Fibroblast of lung (primary cell): ENCODE measurements at regions not wholly inside any gene's neighbourhood (a gene's known extent, or its start where the extent isn't known, plus 50 kb on each side); places are given as distances from the start of the nearest gene placed in this dataset.

Source experiments
- DNase-seq, 2 donors: peaks; one replicate each; pipeline versions ENCODE4 v3.0.0 to v3.0.0-alpha.2; 2010; ENCODE audit warnings: low read depth in 2 of 2
- H2AFZ ChIP-seq: 2 replicates; pipeline ENCODE4 v1.5.1; 2012; ENCODE audit warnings: low read length, control low read depth, inconsistent platforms
- H3K27ac ChIP-seq: 2 replicates; pipeline ENCODE4 v1.5.1; 2011; ENCODE audit warnings: low read length, control low read depth; ENCODE audit not compliant: insufficient read depth
- H3K27me3 ChIP-seq: 2 replicates; pipeline ENCODE4 v1.5.1; 2011; ENCODE audit warnings: mild to moderate bottlenecking, low read length; ENCODE audit not compliant: control insufficient read depth, insufficient read depth
- H3K36me3 ChIP-seq: 2 replicates; pipeline ENCODE4 v1.5.1; 2011; ENCODE audit warnings: low read length; ENCODE audit not compliant: control insufficient read depth, insufficient read depth
- H3K4me1 ChIP-seq: 2 replicates; pipeline ENCODE4 v1.5.1; 2011; ENCODE audit warnings: low read length; ENCODE audit not compliant: control insufficient read depth, insufficient read depth; ENCODE audit errors: extremely low read depth
- H3K4me2 ChIP-seq: 2 replicates; pipeline ENCODE4 v1.5.1; 2011; ENCODE audit warnings: low read length, control low read depth; ENCODE audit not compliant: insufficient read depth; ENCODE audit errors: extremely low read depth
- H3K4me3 ChIP-seq, 4 experiments: fragments of 200-600 bp in 1 of 4; sonication (generic) in 1 of 4; replicated peaks in 1 of 4; 2 replicates each; pipeline ENCODE4 v1.5.1; 2011 to 2016; ENCODE audit warnings: low read length in 4 of 4, low read depth in 3 of 4, mild to moderate bottlenecking in 3 of 4, control low read depth in 2 of 4, inconsistent platforms in 1 of 4, mixed read lengths in 1 of 4; ENCODE audit not compliant: insufficient read depth in 1 of 4; ENCODE audit errors: control extremely low read depth in 1 of 4
- H3K79me2 ChIP-seq: 2 replicates; pipeline ENCODE4 v1.5.1; 2012; ENCODE audit warnings: mild to moderate bottlenecking, low read length, inconsistent platforms; ENCODE audit not compliant: control insufficient read depth, insufficient read depth
- H3K9ac ChIP-seq: 2 replicates; pipeline ENCODE4 v1.5.1; 2011; ENCODE audit warnings: mild to moderate bottlenecking, low read length, control low read depth; ENCODE audit not compliant: insufficient read depth
- H3K9me3 ChIP-seq: 2 replicates; pipeline ENCODE4 v1.5.1; 2012; ENCODE audit warnings: low read depth, low read length; ENCODE audit not compliant: control insufficient read depth, insufficient read depth
- H4K20me1 ChIP-seq: 2 replicates; pipeline ENCODE4 v1.5.1; 2011; ENCODE audit warnings: low read length; ENCODE audit not compliant: control insufficient read depth, insufficient read depth; ENCODE audit errors: extremely low read depth
- EZH2 ChIP-seq: IDR thresholded peaks from 2 replicates; pipeline ENCODE4 v1.5.1; 2012; ENCODE audit warnings: low read length, control low read depth, mild to moderate bottlenecking; ENCODE audit errors: missing control alignments
- TF ChIP-seq, protein P1 (sequence below), 2 donors: IDR thresholded peaks in 1 of 2; conservative IDR thresholded peaks in 1 of 2; 1 replicate in 1 of 2; 2 replicates in 1 of 2; pipeline ENCODE4 v1.5.1; 2011 to 2012; ENCODE audit warnings: low read length in 2 of 2, control low read depth in 1 of 2, inconsistent platforms in 1 of 2, low read depth in 1 of 2, mild to moderate bottlenecking in 1 of 2

GRCh38 chr5:173800340-173800739 lies 87.8 kb upstream of the CPEB4 start:
- Histone ChIP-seq H3K36me3 (no peaks in the 10 kb centered on the region), H3K4me1 (no peaks in the 10 kb centered on the region)
- peak in 1 of 2 donors; percentile 24 for DNase-seq

DNA sequence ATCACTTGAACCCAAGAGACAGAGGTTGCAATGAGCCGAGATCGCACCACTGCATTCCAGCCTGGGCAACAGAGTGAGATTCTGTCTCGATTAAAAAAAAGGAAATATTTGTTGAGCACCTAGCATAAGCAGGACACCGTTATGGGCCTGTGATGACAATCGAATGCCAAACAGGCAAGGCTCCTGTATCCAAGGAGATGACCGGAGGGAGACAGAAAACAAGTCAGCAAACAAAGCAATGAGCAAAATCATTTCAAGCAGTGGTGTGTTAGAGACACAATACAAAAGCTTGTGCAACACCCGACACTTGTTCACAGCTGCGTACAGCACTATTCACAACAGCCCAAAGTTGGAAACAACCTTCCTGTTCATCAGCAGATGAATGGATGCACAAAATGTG lies 87.1 kb upstream of the CPEB4 start:
- TF ChIP-seq EZH2: no peak
- TF ChIP-seq, protein P1, sequence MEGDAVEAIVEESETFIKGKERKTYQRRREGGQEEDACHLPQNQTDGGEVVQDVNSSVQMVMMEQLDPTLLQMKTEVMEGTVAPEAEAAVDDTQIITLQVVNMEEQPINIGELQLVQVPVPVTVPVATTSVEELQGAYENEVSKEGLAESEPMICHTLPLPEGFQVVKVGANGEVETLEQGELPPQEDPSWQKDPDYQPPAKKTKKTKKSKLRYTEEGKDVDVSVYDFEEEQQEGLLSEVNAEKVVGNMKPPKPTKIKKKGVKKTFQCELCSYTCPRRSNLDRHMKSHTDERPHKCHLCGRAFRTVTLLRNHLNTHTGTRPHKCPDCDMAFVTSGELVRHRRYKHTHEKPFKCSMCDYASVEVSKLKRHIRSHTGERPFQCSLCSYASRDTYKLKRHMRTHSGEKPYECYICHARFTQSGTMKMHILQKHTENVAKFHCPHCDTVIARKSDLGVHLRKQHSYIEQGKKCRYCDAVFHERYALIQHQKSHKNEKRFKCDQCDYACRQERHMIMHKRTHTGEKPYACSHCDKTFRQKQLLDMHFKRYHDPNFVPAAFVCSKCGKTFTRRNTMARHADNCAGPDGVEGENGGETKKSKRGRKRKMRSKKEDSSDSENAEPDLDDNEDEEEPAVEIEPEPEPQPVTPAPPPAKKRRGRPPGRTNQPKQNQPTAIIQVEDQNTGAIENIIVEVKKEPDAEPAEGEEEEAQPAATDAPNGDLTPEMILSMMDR (conservative IDR thresholded peaks at IDR 0.05 in 1 of 2, IDR thresholded peaks at IDR 0.05 in 1 of 2; ENCODE audit: low read depth in 1 of 2, low read length in 2 of 2): no peak
- Histone ChIP-seq H3K9me3 (no peaks in the 10 kb centered on the region), H3K27me3 (peaks cover 4% of the 10 kb centered on the region), H3K79me2 (no peaks in the 10 kb centered on the region), H3K27ac (no peak overlapping the region), H3K9ac (no peak overlapping the region), H3K36me3 (no peaks in the 10 kb centered on the region), H4K20me1 (no peaks in the 10 kb centered on the region), H2AFZ (no peak overlapping the region), H3K4me2 (no peak overlapping the region), H3K4me3 (no peak overlapping the region), H3K4me1 (no peaks in the 10 kb centered on the region)
- DNase-seq: no peak

More at GRCh38 chr5:173800340-173800739, 87.8 kb upstream of the CPEB4 start:
- Histone ChIP-seq H3K9ac (no peak overlapping the region), H4K20me1 (no peaks in the 10 kb centered on the region), H3K27ac (no peak overlapping the region), H3K79me2 (no peaks in the 10 kb centered on the region), H2AFZ (no peak overlapping the region), H3K4me2 (no peak overlapping the region), H3K4me3 (no peak overlapping the region), H3K9me3 (no peaks in the 10 kb centered on the region), H3K27me3 (peaks cover 4% of the 10 kb centered on the region)
- TF ChIP-seq, protein P1 (conservative IDR thresholded peaks at IDR 0.05 in 1 of 2, IDR thresholded peaks at IDR 0.05 in 1 of 2; ENCODE audit: low read depth in 1 of 2, low read length in 2 of 2): no peak

DNA sequence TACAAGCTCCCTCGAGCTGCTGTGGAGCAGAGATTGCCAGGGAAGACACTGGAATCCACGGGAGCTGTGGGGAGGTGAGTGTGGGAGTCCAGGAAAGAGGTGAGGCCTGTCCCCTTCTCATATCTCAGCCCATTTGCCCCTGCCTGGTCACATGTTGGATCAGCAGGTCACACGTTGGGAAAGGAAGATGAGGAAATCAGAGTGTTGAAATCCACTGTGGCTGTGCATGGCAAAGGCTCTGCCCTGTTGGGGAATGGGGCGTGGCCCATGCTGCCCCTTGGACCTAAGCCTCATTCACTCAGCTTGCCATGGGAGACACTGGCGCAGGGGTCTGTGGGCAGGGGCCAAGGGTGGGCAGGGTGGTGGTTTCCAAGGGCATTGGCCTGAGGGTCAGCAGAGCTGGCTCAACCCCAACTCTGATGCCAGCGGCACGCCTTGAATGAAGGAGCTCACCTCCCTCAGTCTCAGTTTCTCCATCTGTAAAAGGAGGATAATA lies 85.4 kb upstream of the CPEB4 start:
- Histone ChIP-seq H3K4me3 (no peak overlapping the region), H4K20me1 (no peaks in the 10 kb centered on the region), H3K4me2 (no peak overlapping the region), H3K27ac (no peak overlapping the region), H3K9me3 (no peaks in the 10 kb centered on the region), H3K79me2 (no peaks in the 10 kb centered on the region), H2AFZ (no peak overlapping the region), H3K27me3 (peaks cover 4% of the 10 kb centered on the region), H3K9ac (no peak overlapping the region), H3K36me3 (no peaks in the 10 kb centered on the region), H3K4me1 (no peaks in the 10 kb centered on the region)
- peak in 1 of 2 donors; percentile 43 for DNase-seq
- TF ChIP-seq, protein P1 (conservative IDR thresholded peaks at IDR 0.05 in 1 of 2, IDR thresholded peaks at IDR 0.05 in 1 of 2; ENCODE audit: low read depth in 1 of 2, low read length in 2 of 2): no peak
- no peak for TF ChIP-seq EZH2
